GM12873 (cell line): ENCODE measurements at regions not wholly inside any gene's neighbourhood (a gene's known extent, or its start where the extent isn't known, plus 50 kb on each side); places are given as distances from the start of the nearest gene placed in this dataset.

Experiments used
- CTCF ChIP-seq: IDR thresholded peaks from 2 replicates; pipeline ENCODE4 v1.5.1; 2012; ENCODE audit warnings: low read depth, mild to moderate bottlenecking, moderate library complexity, low read length, control low read depth; ENCODE audit not compliant: insufficient read depth; ENCODE audit errors: missing control alignments

DNA sequence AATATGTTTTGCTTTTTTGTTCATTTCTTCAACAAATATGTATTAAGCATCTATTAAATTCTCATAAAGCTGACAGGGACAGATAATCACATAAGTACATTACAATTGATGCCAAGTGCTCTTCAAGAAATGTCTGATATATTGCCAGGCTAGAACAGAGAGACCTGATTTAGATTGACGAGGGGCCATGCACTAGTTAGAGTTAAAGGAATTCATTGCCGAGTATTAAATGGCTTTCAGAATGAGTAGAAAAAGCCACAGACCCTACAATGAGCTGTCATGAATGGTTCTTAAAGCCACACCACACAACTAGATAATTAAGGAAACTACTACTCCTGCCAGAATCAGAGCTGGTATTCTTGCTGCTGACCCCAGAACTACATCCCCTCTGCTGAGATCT lies 250.2 kb upstream of the MME start:
- TF ChIP-seq CTCF: no peak

- TF ChIP-seq CTCF: no peak
Measured at GRCh38 chr3:154819491-154819890, 260.6 kb upstream of the MME start.

GRCh38 chr3:154818676-154819255 lies 261.4 kb upstream of the MME start:
- no peak for TF ChIP-seq CTCF

GRCh38 chr3:154801729-154802128 lies 278.4 kb upstream of the MME start:
- no peak for TF ChIP-seq CTCF

DNA sequence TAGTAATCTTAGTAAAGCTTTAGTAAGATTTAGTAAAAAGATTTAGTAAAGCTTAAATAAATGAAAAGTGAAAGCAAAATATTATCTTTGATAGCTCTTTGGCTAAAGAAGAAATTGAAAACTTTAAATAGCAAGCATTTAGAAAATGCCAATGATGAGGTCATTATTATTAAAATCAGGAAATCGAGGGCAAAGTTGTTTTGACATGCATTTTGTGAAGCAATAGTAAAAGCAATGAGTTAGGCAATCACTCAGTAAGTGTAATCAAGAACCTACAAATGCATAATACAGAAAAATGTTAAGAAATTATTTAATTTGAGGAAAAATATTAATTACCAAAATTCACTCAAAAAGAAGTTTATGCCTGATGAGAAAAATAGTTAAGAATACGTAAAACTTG lies 280.3 kb upstream of the MME start:
- no peak for TF ChIP-seq CTCF

DNA sequence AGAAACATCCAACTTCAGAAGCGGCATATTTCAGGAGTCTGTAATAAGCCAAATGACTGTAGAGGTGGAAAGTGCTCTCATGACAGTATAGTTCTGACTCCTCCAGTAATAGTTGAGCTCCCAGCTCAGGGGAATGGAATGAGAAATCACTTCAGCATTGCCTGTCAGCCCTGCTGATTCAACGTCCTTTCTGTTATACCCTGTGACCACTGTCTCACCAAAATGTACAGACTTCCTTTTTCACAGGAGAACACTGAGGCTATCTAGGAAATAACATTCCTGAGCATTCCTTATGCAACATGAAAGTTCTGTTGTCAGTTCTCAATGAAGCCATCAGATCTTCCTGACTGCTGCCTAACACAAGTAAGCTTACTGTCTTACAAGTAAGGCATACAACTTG lies 284.5 kb upstream of the MME start:
- no peak for TF ChIP-seq CTCF

- TF ChIP-seq CTCF: no peak
Measured at GRCh38 chr3:154794814-154795445, 285.2 kb upstream of the MME start.
